Astrocyte (in vitro differentiated cells and primary cell): ENCODE measurements at regions not wholly inside any gene's neighbourhood (a gene's known extent, or its start where the extent isn't known, plus 50 kb on each side); places are given as distances from the start of the nearest gene placed in this dataset.

Experiments used
- EZH2 ChIP-seq: IDR thresholded peaks from 2 replicates; pipeline ENCODE4 v1.6.1; 2012; ENCODE audit warnings: mild to moderate bottlenecking, low read length, inconsistent platforms; ENCODE audit not compliant: insufficient read depth
- TF ChIP-seq, protein P1 (sequence below): IDR thresholded peaks from 2 replicates; pipeline ENCODE4 v1.5.1; 2011; ENCODE audit warnings: low read depth, mild to moderate bottlenecking, inconsistent platforms, low read length, moderate library complexity; ENCODE audit not compliant: insufficient read depth

DNA sequence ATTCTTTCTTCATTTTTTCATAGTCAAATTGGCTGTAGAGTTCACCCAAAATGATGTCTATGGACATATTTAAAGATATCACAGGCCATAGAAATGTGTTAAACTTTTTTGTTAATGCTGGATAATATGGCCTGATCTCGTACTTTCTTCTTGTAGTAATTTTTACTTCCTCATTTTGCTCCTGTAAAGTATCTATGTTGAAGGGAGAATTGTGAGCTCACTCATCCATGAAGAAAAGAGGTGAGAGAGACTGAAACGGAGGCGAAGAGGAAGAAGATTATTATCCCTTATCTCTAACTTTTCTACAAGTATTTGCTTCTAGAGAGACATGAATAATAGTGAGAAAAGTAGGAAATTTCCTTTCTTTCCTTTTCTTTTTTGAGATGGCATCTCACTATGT lies 613.8 kb upstream of the TBL1XR1 start:
- TF ChIP-seq, protein P1, sequence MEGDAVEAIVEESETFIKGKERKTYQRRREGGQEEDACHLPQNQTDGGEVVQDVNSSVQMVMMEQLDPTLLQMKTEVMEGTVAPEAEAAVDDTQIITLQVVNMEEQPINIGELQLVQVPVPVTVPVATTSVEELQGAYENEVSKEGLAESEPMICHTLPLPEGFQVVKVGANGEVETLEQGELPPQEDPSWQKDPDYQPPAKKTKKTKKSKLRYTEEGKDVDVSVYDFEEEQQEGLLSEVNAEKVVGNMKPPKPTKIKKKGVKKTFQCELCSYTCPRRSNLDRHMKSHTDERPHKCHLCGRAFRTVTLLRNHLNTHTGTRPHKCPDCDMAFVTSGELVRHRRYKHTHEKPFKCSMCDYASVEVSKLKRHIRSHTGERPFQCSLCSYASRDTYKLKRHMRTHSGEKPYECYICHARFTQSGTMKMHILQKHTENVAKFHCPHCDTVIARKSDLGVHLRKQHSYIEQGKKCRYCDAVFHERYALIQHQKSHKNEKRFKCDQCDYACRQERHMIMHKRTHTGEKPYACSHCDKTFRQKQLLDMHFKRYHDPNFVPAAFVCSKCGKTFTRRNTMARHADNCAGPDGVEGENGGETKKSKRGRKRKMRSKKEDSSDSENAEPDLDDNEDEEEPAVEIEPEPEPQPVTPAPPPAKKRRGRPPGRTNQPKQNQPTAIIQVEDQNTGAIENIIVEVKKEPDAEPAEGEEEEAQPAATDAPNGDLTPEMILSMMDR = no peak
- no peak for TF ChIP-seq EZH2
